HL-60 (cell line): ENCODE measurements at regions not wholly inside any gene's neighbourhood (a gene's known extent, or its start where the extent isn't known, plus 50 kb on each side); places are given as distances from the start of the nearest gene placed in this dataset.

Source experiments
- REST ChIP-seq: IDR thresholded peaks from 2 replicates; pipeline ENCODE4 v1.6.1; 2012; ENCODE audit warnings: low read depth; ENCODE audit not compliant: insufficient replicate concordance
- TF ChIP-seq, protein P1 (sequence below): IDR thresholded peaks from one replicate; pipeline ENCODE4 v1.5.1; 2011; ENCODE audit warnings: low read length, control low read depth, inconsistent platforms; ENCODE audit not compliant: insufficient read depth

- TF ChIP-seq, protein P1, sequence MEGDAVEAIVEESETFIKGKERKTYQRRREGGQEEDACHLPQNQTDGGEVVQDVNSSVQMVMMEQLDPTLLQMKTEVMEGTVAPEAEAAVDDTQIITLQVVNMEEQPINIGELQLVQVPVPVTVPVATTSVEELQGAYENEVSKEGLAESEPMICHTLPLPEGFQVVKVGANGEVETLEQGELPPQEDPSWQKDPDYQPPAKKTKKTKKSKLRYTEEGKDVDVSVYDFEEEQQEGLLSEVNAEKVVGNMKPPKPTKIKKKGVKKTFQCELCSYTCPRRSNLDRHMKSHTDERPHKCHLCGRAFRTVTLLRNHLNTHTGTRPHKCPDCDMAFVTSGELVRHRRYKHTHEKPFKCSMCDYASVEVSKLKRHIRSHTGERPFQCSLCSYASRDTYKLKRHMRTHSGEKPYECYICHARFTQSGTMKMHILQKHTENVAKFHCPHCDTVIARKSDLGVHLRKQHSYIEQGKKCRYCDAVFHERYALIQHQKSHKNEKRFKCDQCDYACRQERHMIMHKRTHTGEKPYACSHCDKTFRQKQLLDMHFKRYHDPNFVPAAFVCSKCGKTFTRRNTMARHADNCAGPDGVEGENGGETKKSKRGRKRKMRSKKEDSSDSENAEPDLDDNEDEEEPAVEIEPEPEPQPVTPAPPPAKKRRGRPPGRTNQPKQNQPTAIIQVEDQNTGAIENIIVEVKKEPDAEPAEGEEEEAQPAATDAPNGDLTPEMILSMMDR = no peak
- TF ChIP-seq REST = no peak
Measured at GRCh38 chr18:11259469-11260150, 110.2 kb upstream of the PIEZO2 start.
